Endothelial cell of umbilical vein (primary cell): ENCODE measurements at regions not wholly inside any gene's neighbourhood (a gene's known extent, or its start where the extent isn't known, plus 50 kb on each side); places are given as distances from the start of the nearest gene placed in this dataset.

ENCODE experiments used
- BruUV-seq: library from RNA; stranded (reverse); fragments of 400-500 nt; replicated peaks from 2 replicates; lab custom pipeline; 2021; lab: Mats Ljungman, UMichigan
- CTCF ChIA-PET: fragments of 300-600, 350-600 bp; sonication (Branson Sonifier 250); formaldehyde crosslinking; loops from one replicate; lab custom pipeline; 2021; ENCODE audit warnings: antibody characterized with exemption, inconsistent platforms; lab: Charles Lee
- POLR2A ChIA-PET: fragments of 300-600, 350-600 bp; sonication (Branson Sonifier 250); formaldehyde crosslinking; loops from one replicate; lab custom pipeline; 2021; ENCODE audit warnings: antibody characterized with exemption, inconsistent platforms; lab: Charles Lee
- DNase-seq: peaks from one replicate; pipeline ENCODE4 v3.0.0-alpha.2; 2011; ENCODE audit warnings: low read depth, low spot score
- FAIRE-seq: peaks from 2 replicates; lab custom pipeline; 2011; peaks lifted over from hg19 to GRCh38; lab: Jason Lieb, UNC
- H2AFZ ChIP-seq: 2 replicates; pipeline ENCODE4 v1.6.0; 2012; ENCODE audit warnings: low read depth, low read length, control low read depth, inconsistent platforms
- H3K27ac ChIP-seq: 2 replicates; pipeline ENCODE4 v1.5.1; 2011; ENCODE audit warnings: low read depth, mild to moderate bottlenecking, control low read depth, low read length, moderate library complexity; ENCODE audit not compliant: insufficient read depth
- H3K27me3 ChIP-seq, 2 experiments: 2 replicates each; pipeline versions ENCODE4 v1.6.0 to v1.6.1; 2011; ENCODE audit warnings: low read length in 2 of 2, mixed read lengths in 1 of 2; ENCODE audit not compliant: control insufficient read depth in 2 of 2, insufficient read depth in 2 of 2
- H3K36me3 ChIP-seq, 2 experiments: 2 replicates in 1 of 2; 3 replicates in 1 of 2; pipeline ENCODE4 v1.5.1; 2011; ENCODE audit warnings: low read length in 2 of 2, mild to moderate bottlenecking in 1 of 2, moderate library complexity in 1 of 2; ENCODE audit not compliant: control insufficient read depth in 2 of 2, insufficient read depth in 2 of 2; ENCODE audit errors: extremely low read depth in 1 of 2
- H3K4me1 ChIP-seq: 3 replicates; pipeline ENCODE4 v1.5.1; 2011; ENCODE audit warnings: mild to moderate bottlenecking, low read length; ENCODE audit not compliant: control insufficient read depth, insufficient read depth; ENCODE audit errors: extremely low read depth
- H3K4me2 ChIP-seq: 2 replicates; pipeline ENCODE4 v1.6.1; 2011; ENCODE audit warnings: low read length, control low read depth, mixed read lengths; ENCODE audit not compliant: insufficient read depth
- H3K4me3 ChIP-seq, 3 experiments: fragments of 200-600 bp in 1 of 3; sonication (generic), shearing (Covaris generic) in 1 of 3; replicated peaks in 1 of 3; 2 replicates each; pipeline ENCODE4 v1.5.1; 2011 to 2016; ENCODE audit warnings: control low read depth in 3 of 3, low read length in 3 of 3, mild to moderate bottlenecking in 2 of 3, inconsistent platforms in 1 of 3, low read depth in 1 of 3, moderate library complexity in 1 of 3; ENCODE audit not compliant: insufficient read depth in 1 of 3
- H3K79me2 ChIP-seq: 2 replicates; pipeline ENCODE4 v1.6.0; 2012; ENCODE audit warnings: low read length, inconsistent platforms; ENCODE audit not compliant: control insufficient read depth, insufficient read depth
- H3K9ac ChIP-seq: replicated peaks from 2 replicates; pipeline ENCODE3; 2011; ENCODE audit warnings: low read length, control low read depth; ENCODE audit not compliant: insufficient read depth; ENCODE audit errors: extremely low read depth
- H3K9me1 ChIP-seq: replicated peaks from 3 replicates; pipeline ENCODE4 v1.6.0; 2011; ENCODE audit warnings: mild to moderate bottlenecking, low read length; ENCODE audit not compliant: control insufficient read depth, insufficient read depth; ENCODE audit errors: extremely low read depth
- H3K9me3 ChIP-seq: replicated peaks from 2 replicates; pipeline ENCODE4 v1.5.1; 2012; ENCODE audit warnings: low read length, inconsistent platforms; ENCODE audit not compliant: control insufficient read depth, insufficient read depth
- H4K20me1 ChIP-seq: replicated peaks from 2 replicates; pipeline ENCODE3; 2011; ENCODE audit warnings: mild to moderate bottlenecking, low read length; ENCODE audit not compliant: control insufficient read depth, insufficient read depth; ENCODE audit errors: extremely low read depth
- EZH2 ChIP-seq: IDR thresholded peaks from 2 replicates; pipeline ENCODE4 v1.6.1; 2012; ENCODE audit warnings: borderline replicate concordance, low read depth, mild to moderate bottlenecking, moderate library complexity, low read length, inconsistent platforms; ENCODE audit not compliant: severe bottlenecking
- FOS ChIP-seq: IDR thresholded peaks from 2 replicates; pipeline ENCODE4 v1.6.1; 2011; ENCODE audit warnings: mild to moderate bottlenecking, low read length, moderate library complexity, borderline replicate concordance; ENCODE audit not compliant: insufficient read depth
- GATA2 ChIP-seq: IDR thresholded peaks from 2 replicates; pipeline ENCODE4 v1.7.0; 2011; ENCODE audit warnings: low read depth, mild to moderate bottlenecking, moderate library complexity, mixed read lengths, low read length; ENCODE audit not compliant: insufficient read length, insufficient read depth
- JUN ChIP-seq: IDR thresholded peaks from 2 replicates; pipeline ENCODE4 v1.6.1; 2011; ENCODE audit warnings: borderline replicate concordance, low read depth; ENCODE audit not compliant: insufficient read length, insufficient read depth
- MYC ChIP-seq: IDR thresholded peaks from one replicate; pipeline ENCODE4 v1.6.1; 2011; ENCODE audit warnings: mild to moderate bottlenecking, low read depth, low read length
- POLR2A ChIP-seq: IDR thresholded peaks from 2 replicates; pipeline ENCODE4 v1.6.1; 2012; ENCODE audit warnings: low read depth, mild to moderate bottlenecking, control low read depth, low read length
- POLR2AphosphoS5 ChIP-seq: IDR thresholded peaks from 2 replicates; pipeline ENCODE4 v1.6.1; 2012; ENCODE audit warnings: low read depth, mild to moderate bottlenecking, control low read depth, low read length, moderate library complexity; ENCODE audit not compliant: insufficient read depth
- dilution Hi-C: fragments of 300-500 bp; cut with MboI; formaldehyde crosslinking; loops from one replicate; pipeline ENCODE4 v1.15.0; 2019; ENCODE audit warnings: low sequenced_read_pairs; ENCODE audit not compliant: extremely low pct_ligation_motif_present
- intact Hi-C: fragments of 100-400 bp; cut with micrococcal nuclease; formaldehyde crosslinking; loops from one replicate; pipeline ENCODE4 v1.10.0; 2022
- TF ChIP-seq, protein P1 (sequence below): IDR thresholded peaks from 2 replicates; pipeline ENCODE4 v1.6.1; 2011; ENCODE audit not compliant: insufficient read depth, insufficient read length
- TF ChIP-seq, protein P2 (sequence below), 2 donors: IDR thresholded peaks; 1 replicate in 1 of 2; 2 replicates in 1 of 2; pipeline ENCODE4 v1.5.1; 2011; ENCODE audit warnings: low read length in 2 of 2, mild to moderate bottlenecking in 2 of 2, moderate library complexity in 2 of 2, control low read depth in 1 of 2, inconsistent platforms in 1 of 2, low read depth in 1 of 2; ENCODE audit not compliant: insufficient read depth in 1 of 2; ENCODE audit errors: extremely low read depth in 1 of 2

DNA sequence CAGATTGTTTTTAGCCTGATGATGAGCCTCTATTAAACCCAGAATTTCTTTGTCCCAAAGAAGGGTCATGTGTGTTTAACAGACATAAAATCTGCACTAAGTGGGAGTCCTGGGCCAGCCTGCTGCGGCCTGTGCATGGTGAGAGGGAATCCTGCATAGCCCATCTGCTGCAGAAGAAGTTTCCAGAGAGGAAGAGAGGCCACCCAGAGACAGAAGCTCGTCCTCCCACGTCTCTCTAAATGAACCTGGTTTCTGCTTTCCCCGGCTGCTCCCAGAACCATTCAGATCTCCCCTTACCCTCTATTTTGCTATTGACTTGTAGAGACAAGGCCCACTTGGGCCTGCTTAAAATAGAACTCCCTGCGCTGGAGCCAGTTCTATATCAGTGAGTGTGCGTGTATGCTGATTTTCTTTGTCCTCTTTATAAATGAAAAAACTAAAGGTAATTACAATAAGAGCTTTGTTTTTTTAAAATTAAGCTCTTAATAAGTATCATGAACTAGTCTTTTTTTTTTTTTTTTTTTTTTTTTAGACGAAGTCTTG lies 142.8 kb upstream of the RAB4A start:
- ChIA-PET CTCF (interaction anchor here (0.6 kb wide), 1 partner anchor 1218 kb away, joined by 3 read pairs; no protein-coding TSS in a partner anchor), POLR2A (no interaction called here)
- dilution Hi-C loops (no loop called here), intact Hi-C loops (loop anchor here (1.0 kb wide), 1 partner anchor 35 kb away; no protein-coding TSS in a partner anchor)
- no peak overlapping the region for H2AFZ ChIP-seq
- BruUV-seq = no TSS peak
- DNase-seq = no peak
- no peaks in the 10 kb centered on the region for H3K9me3 ChIP-seq
- H3K27me3 ChIP-seq = no peaks in the 10 kb centered on the region
- no peaks in the 10 kb centered on the region for H4K20me1 ChIP-seq
- no peaks in the 10 kb centered on the region for H3K4me1 ChIP-seq
- FAIRE-seq = no peak
- H3K79me2 ChIP-seq = no peaks in the 10 kb centered on the region
- no peaks in the 10 kb centered on the region for H3K9me1 ChIP-seq
- TF ChIP-seq, protein P1, sequence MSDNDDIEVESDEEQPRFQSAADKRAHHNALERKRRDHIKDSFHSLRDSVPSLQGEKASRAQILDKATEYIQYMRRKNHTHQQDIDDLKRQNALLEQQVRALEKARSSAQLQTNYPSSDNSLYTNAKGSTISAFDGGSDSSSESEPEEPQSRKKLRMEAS = no peak
- TF ChIP-seq GATA2 (no peak), FOS (no peak), MYC (no peak)
- H3K27ac ChIP-seq = no peak overlapping the region
- no peak overlapping the region for H3K4me3 ChIP-seq
- H3K9ac ChIP-seq = no peak overlapping the region
- H3K4me2 ChIP-seq = no peak overlapping the region
- H3K36me3 ChIP-seq = no peaks in the 10 kb centered on the region

DNA sequence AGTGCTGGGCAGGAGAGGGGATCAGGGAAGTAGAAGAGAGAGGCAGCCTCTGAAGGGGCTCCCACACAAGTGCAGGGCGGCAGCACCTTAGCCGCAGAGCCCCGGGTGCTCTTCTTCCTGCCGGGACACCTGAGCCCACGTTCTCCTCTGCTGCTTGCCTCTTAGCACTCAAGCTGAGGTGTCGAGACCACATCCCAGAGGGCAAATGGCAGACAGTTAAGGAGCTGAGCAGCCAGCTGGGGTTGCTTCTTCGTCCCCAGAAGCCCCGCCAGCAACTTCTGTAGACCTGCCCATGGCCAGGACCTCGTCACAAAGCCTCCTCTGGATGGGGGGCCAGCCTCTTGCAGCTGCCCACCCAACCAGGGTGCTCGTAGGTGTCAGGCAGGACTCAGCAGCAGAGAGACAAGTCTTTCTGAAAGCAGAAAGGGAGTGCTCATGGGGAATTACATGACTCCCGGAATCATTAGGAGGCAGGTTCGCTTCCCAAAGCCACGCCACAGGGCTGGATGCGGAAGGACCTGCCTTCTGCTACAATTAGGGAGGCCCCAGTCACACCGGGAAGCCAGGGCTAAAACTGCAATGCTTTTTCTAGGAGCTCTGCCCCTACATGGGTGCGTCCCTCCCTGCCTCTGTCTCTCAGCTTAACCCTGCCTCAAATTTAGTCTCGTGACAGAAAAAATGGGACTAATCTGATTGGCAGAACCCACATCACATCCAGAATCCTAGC lies 141.4 kb upstream of the RAB4A start:
- CTCF ChIA-PET = no interaction called here
- POLR2A ChIA-PET = no interaction called here

More for the DNA sequence above, 141.4 kb upstream of the RAB4A start:
- DNase-seq (no peak), FAIRE-seq (no peak)
- H2AFZ ChIP-seq = no peak overlapping the region
- intact Hi-C loops (no loop called here), dilution Hi-C loops (no loop called here)
- no peak overlapping the region for H3K4me2 ChIP-seq
- no peak overlapping the region for H3K27ac ChIP-seq
- H3K4me3 ChIP-seq = no peak overlapping the region
- no peaks in the 10 kb centered on the region for H3K79me2 ChIP-seq
- H4K20me1 ChIP-seq = no peaks in the 10 kb centered on the region
- no peak overlapping the region for H3K9ac ChIP-seq
- H3K9me1 ChIP-seq = no peaks in the 10 kb centered on the region
- H3K27me3 ChIP-seq = no peaks in the 10 kb centered on the region
- TF ChIP-seq JUN (no peak), FOS (no peak), MYC (no peak), GATA2 (no peak), POLR2A (no peak), EZH2 (no peak), POLR2AphosphoS5 (no peak)
- TF ChIP-seq, protein P1 = no peak
- TF ChIP-seq, protein P2, sequence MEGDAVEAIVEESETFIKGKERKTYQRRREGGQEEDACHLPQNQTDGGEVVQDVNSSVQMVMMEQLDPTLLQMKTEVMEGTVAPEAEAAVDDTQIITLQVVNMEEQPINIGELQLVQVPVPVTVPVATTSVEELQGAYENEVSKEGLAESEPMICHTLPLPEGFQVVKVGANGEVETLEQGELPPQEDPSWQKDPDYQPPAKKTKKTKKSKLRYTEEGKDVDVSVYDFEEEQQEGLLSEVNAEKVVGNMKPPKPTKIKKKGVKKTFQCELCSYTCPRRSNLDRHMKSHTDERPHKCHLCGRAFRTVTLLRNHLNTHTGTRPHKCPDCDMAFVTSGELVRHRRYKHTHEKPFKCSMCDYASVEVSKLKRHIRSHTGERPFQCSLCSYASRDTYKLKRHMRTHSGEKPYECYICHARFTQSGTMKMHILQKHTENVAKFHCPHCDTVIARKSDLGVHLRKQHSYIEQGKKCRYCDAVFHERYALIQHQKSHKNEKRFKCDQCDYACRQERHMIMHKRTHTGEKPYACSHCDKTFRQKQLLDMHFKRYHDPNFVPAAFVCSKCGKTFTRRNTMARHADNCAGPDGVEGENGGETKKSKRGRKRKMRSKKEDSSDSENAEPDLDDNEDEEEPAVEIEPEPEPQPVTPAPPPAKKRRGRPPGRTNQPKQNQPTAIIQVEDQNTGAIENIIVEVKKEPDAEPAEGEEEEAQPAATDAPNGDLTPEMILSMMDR (IDR thresholded peaks at IDR 0.05; ENCODE audit: extremely low read depth in 1 of 2, insufficient read depth in 1 of 2, low read depth in 1 of 2, low read length in 2 of 2) = no peak
- no peaks in the 10 kb centered on the region for H3K4me1 ChIP-seq
- H3K9me3 ChIP-seq = no peaks in the 10 kb centered on the region
- H3K36me3 ChIP-seq = no peaks in the 10 kb centered on the region
- no TSS peak for BruUV-seq
